KOPT-K1 (cell line): ENCODE measurements at regions not wholly inside any gene's neighbourhood (a gene's known extent, or its start where the extent isn't known, plus 50 kb on each side); places are given as distances from the start of the nearest gene placed in this dataset.

Experiments used
- H3K27ac ChIP-seq: fragments of 200-600 bp; sonication (generic); 2 replicates; pipeline ENCODE4 v1.5.1; 2016; ENCODE audit warnings: antibody characterized with exemption, mild to moderate bottlenecking, low read depth, low read length; ENCODE audit not compliant: poor library complexity, severe bottlenecking
- H3K36me3 ChIP-seq: fragments of 200-600 bp; sonication (generic); 2 replicates; pipeline ENCODE4 v1.5.1; 2017; ENCODE audit warnings: antibody characterized with exemption, mild to moderate bottlenecking, low read length, moderate library complexity; ENCODE audit not compliant: insufficient read depth
- H3K9me3 ChIP-seq: fragments of 200-600 bp; sonication (generic); 2 replicates; pipeline ENCODE4 v1.5.1; 2017; ENCODE audit warnings: antibody characterized with exemption, low read length, mild to moderate bottlenecking; ENCODE audit not compliant: insufficient read depth, poor library complexity, severe bottlenecking

GRCh38 chr21:24147674-24148073 lies 1459.6 kb downstream of the MRPL39 start:
- no peaks in the 10 kb centered on the region for H3K36me3 ChIP-seq
- no peaks in the 10 kb centered on the region for H3K9me3 ChIP-seq
- H3K27ac ChIP-seq, result no peak overlapping the region

GRCh38 chr21:24131056-24131455 lies 1476.2 kb downstream of the MRPL39 start:
- Histone ChIP-seq H3K36me3 (no peaks in the 10 kb centered on the region), H3K27ac (no peak overlapping the region), H3K9me3 (no peaks in the 10 kb centered on the region)

- no peaks in the 10 kb centered on the region for H3K9me3 ChIP-seq
- H3K27ac ChIP-seq, result no peak overlapping the region
- H3K36me3 ChIP-seq, result no peaks in the 10 kb centered on the region
These were observed 1479.6 kb downstream of the MRPL39 start for GRCh38 chr21:24127651-24128050.

GRCh38 chr21:24123785-24124184 lies 1483.5 kb downstream of the MRPL39 start:
- no peak overlapping the region for H3K27ac ChIP-seq

GRCh38 chr21:24118738-24119459 lies 1488.4 kb downstream of the MRPL39 start:
- no peaks in the 10 kb centered on the region for H3K9me3 ChIP-seq
- H3K36me3 ChIP-seq, result no peaks in the 10 kb centered on the region
- no peak overlapping the region for H3K27ac ChIP-seq

More at GRCh38 chr21:24123785-24124184, 1483.5 kb downstream of the MRPL39 start:
- no peaks in the 10 kb centered on the region for H3K9me3 ChIP-seq
- H3K36me3 ChIP-seq, result no peaks in the 10 kb centered on the region

GRCh38 chr21:24115141-24115540 lies 1492.1 kb downstream of the MRPL39 start:
- Histone ChIP-seq H3K9me3 (no peaks in the 10 kb centered on the region), H3K27ac (no peak overlapping the region), H3K36me3 (no peaks in the 10 kb centered on the region)

GRCh38 chr21:24112020-24112419 lies 1495.3 kb downstream of the MRPL39 start:
- no peaks in the 10 kb centered on the region for H3K36me3 ChIP-seq
- no peaks in the 10 kb centered on the region for H3K9me3 ChIP-seq
- H3K27ac ChIP-seq, result no peak overlapping the region

- no peak overlapping the region for H3K27ac ChIP-seq
- no peaks in the 10 kb centered on the region for H3K36me3 ChIP-seq
- H3K9me3 ChIP-seq, result no peaks in the 10 kb centered on the region
These were observed 1496.4 kb downstream of the MRPL39 start for GRCh38 chr21:24110846-24111245.

GRCh38 chr21:24097181-24097580 lies 1510.1 kb downstream of the MRPL39 start:
- H3K27ac ChIP-seq, result no peak overlapping the region
- H3K36me3 ChIP-seq, result no peaks in the 10 kb centered on the region
- no peaks in the 10 kb centered on the region for H3K9me3 ChIP-seq

GRCh38 chr21:24096651-24097050 lies 1510.6 kb downstream of the MRPL39 start:
- Histone ChIP-seq H3K27ac (no peak overlapping the region), H3K9me3 (no peaks in the 10 kb centered on the region)

GRCh38 chr21:24093032-24093431 lies 1514.2 kb downstream of the MRPL39 start:
- Histone ChIP-seq H3K36me3 (no peaks in the 10 kb centered on the region), H3K27ac (no peak overlapping the region), H3K9me3 (no peaks in the 10 kb centered on the region)

More at GRCh38 chr21:24096651-24097050, 1510.6 kb downstream of the MRPL39 start:
- H3K36me3 ChIP-seq, result no peaks in the 10 kb centered on the region

GRCh38 chr21:24076179-24076578 lies 1531.1 kb downstream of the MRPL39 start:
- H3K9me3 ChIP-seq, result peaks cover 11% of the 10 kb centered on the region
- H3K27ac ChIP-seq, result no peak overlapping the region
- no peaks in the 10 kb centered on the region for H3K36me3 ChIP-seq

GRCh38 chr21:24055696-24056095 lies 1551.6 kb downstream of the MRPL39 start:
- H3K9me3 ChIP-seq, result no peaks in the 10 kb centered on the region
- H3K36me3 ChIP-seq, result no peaks in the 10 kb centered on the region
- H3K27ac ChIP-seq, result no peak overlapping the region

GRCh38 chr21:24050231-24050630 lies 1557.0 kb downstream of the MRPL39 start:
- no peak overlapping the region for H3K27ac ChIP-seq
- no peaks in the 10 kb centered on the region for H3K36me3 ChIP-seq
- H3K9me3 ChIP-seq, result no peaks in the 10 kb centered on the region

GRCh38 chr21:24046829-24047443 lies 1560.3 kb downstream of the MRPL39 start:
- H3K36me3 ChIP-seq, result no peaks in the 10 kb centered on the region
- no peak overlapping the region for H3K27ac ChIP-seq
- no peaks in the 10 kb centered on the region for H3K9me3 ChIP-seq

GRCh38 chr21:24045775-24046215 lies 1561.5 kb downstream of the MRPL39 start:
- no peaks in the 10 kb centered on the region for H3K9me3 ChIP-seq
- no peaks in the 10 kb centered on the region for H3K36me3 ChIP-seq
- no peak overlapping the region for H3K27ac ChIP-seq
